Neural progenitor cell (in vitro differentiated cells): ENCODE measurements at regions not wholly inside any gene's neighbourhood (a gene's known extent, or its start where the extent isn't known, plus 50 kb on each side); places are given as distances from the start of the nearest gene placed in this dataset.

Experiments
- DNase-seq: peaks from one replicate; pipeline ENCODE4 v3.0.0-alpha.2; 2016; ENCODE audit warnings: low spot score
- H2AFZ ChIP-seq: fragments of 200-600 bp; sonication (generic); replicated peaks from 2 replicates; pipeline ENCODE4 v1.6.1; 2016; ENCODE audit warnings: antibody characterized with exemption
- H3F3A ChIP-seq: fragments of 200-600 bp; sonication (generic); 2 replicates; pipeline ENCODE4 v1.6.1; 2016; ENCODE audit warnings: antibody characterized with exemption, low read depth
- H3K27ac ChIP-seq: fragments of 200-600 bp; sonication (generic); 2 replicates; pipeline ENCODE4 v1.5.1; 2016; ENCODE audit warnings: mild to moderate bottlenecking
- H3K27me3 ChIP-seq: fragments of 200-600 bp; sonication (generic); 2 replicates; pipeline ENCODE4 v1.6.1; 2016; ENCODE audit warnings: mild to moderate bottlenecking, moderate library complexity
- H3K36me3 ChIP-seq: fragments of 200-600 bp; sonication (generic); 2 replicates; pipeline ENCODE4 v1.5.1; 2016
- H3K4me1 ChIP-seq: fragments of 200-600 bp; sonication (generic); 2 replicates; pipeline ENCODE4 v1.6.1; 2016; ENCODE audit warnings: mixed run types
- H3K4me2 ChIP-seq: fragments of 200-600 bp; sonication (generic); 2 replicates; pipeline ENCODE4 v1.6.1; 2016
- H3K4me3 ChIP-seq: fragments of 200-600 bp; sonication (generic); 2 replicates; pipeline ENCODE4 v1.5.1; 2016
- H3K79me2 ChIP-seq: fragments of 200-600 bp; sonication (generic); 2 replicates; pipeline ENCODE4 v1.6.1; 2016; ENCODE audit warnings: low read depth
- H3K9ac ChIP-seq: fragments of 200-600 bp; sonication (generic); 2 replicates; pipeline ENCODE4 v1.6.1; 2016
- H3K9me3 ChIP-seq: fragments of 200-600 bp; sonication (generic); 2 replicates; pipeline ENCODE4 v1.5.1; 2016; ENCODE audit warnings: low read depth
- H4K20me1 ChIP-seq: fragments of 200-600 bp; sonication (generic); 2 replicates; pipeline ENCODE4 v1.6.1; 2016; ENCODE audit warnings: low read depth
- H3K27ac Mint-ChIP-seq: 3 replicates; pipeline ENCODE4 v1.8.0; 2021; ENCODE audit warnings: mixed read lengths
- H3K27me3 Mint-ChIP-seq: 2 replicates; pipeline ENCODE4 v1.8.0; 2022; ENCODE audit warnings: low read depth, mild to moderate bottlenecking, inconsistent platforms, moderate library complexity, mixed read lengths; ENCODE audit not compliant: insufficient read depth
- H3K36me3 Mint-ChIP-seq: 3 replicates; pipeline ENCODE4 v1.8.0; 2021; ENCODE audit warnings: mixed read lengths
- H3K4me1 Mint-ChIP-seq: 3 replicates; pipeline ENCODE4 v1.8.0; 2021; ENCODE audit warnings: mixed read lengths
- H3K4me3 Mint-ChIP-seq: 3 replicates; pipeline ENCODE4 v1.8.0; 2021; ENCODE audit warnings: mild to moderate bottlenecking, moderate library complexity, mixed read lengths
- H3K9me3 Mint-ChIP-seq: 3 replicates; pipeline ENCODE4 v1.8.0; 2020; ENCODE audit warnings: mixed read lengths
- CTCF ChIP-seq: fragments of 200-600 bp; sonication (generic); IDR thresholded peaks from 2 replicates; pipeline ENCODE4 v1.5.1; 2017; ENCODE audit warnings: antibody characterized with exemption, mild to moderate bottlenecking
- EZH2 ChIP-seq: fragments of 200-600 bp; sonication (generic); IDR thresholded peaks from 2 replicates; pipeline ENCODE4 v1.6.1; 2017; ENCODE audit warnings: antibody characterized with exemption, mild to moderate bottlenecking, moderate library complexity
- EZH2phosphoT487 ChIP-seq: fragments of 200-600 bp; sonication (generic); IDR thresholded peaks from 2 replicates; pipeline ENCODE4 v1.6.1; 2017; ENCODE audit warnings: antibody characterized with exemption

DNA sequence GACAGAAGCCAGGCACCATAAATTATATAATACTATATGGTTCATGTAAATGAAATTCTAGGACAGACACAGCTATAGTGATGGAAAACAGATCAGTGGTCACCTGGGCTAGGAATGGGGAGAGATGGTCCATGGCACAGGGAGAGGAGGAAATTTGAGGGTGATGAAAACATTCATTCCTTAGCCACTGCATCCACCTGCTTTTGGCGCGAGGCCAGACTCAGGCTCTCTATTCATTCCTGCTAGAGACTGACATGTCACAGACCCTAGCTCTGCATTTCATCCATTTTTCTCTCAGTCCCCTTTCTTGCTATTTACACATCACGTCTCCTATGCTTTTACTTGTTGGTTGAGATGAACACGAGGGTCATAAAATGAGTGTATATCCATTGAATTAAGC lies 628.3 kb upstream of the SLC10A2 start:
- Histone ChIP-seq H3K4me1 (peaks cover 25% of the 10 kb centered on the region), H3K9me3 (no peaks in the 10 kb centered on the region), H3K4me2 (no peak overlapping the region), H3K79me2 (no peaks in the 10 kb centered on the region), H3K4me3 (no peak overlapping the region), H2AFZ (no peak overlapping the region), H3F3A (no peaks in the 10 kb centered on the region), H3K27me3 (no peaks in the 10 kb centered on the region), H3K36me3 (no peaks in the 10 kb centered on the region), H4K20me1 (no peaks in the 10 kb centered on the region), H3K27ac (no peak overlapping the region), H3K9ac (no peak overlapping the region)
- no peak overlapping the region for H3K4me3 Mint-ChIP-seq
- H3K36me3 Mint-ChIP-seq, result no peaks in the 10 kb centered on the region
- DNase-seq, result no peak
- H3K9me3 Mint-ChIP-seq, result no peaks in the 10 kb centered on the region
- H3K27me3 Mint-ChIP-seq, result peaks cover 2% of the 10 kb centered on the region
- no peak for TF ChIP-seq CTCF
- no peak for TF ChIP-seq EZH2
- no peak for TF ChIP-seq EZH2phosphoT487
- H3K27ac Mint-ChIP-seq, result no peak overlapping the region
- peaks cover 21% of the 10 kb centered on the region for H3K4me1 Mint-ChIP-seq

GRCh38 chr13:103694033-103694432 lies 627.8 kb upstream of the SLC10A2 start:
- no peak for DNase-seq

DNA sequence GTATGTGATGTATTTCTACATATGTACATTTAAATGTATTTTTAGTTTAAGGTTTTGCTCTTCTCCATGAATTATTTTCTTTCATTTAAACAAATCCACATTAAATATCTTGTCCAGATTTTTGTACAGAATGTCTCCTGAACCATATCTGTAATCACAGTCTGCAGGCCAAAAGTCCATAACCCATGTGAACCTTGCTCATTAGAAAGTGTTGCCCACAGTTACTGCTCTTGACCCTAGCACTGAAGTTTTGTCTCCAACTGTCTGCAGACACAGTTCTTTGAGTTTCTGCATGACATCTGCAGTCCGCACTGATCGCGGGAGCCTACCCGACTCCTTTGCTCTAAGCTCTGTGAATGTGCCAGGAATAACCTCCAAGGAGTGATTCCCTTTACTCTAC lies 626.2 kb upstream of the SLC10A2 start:
- Mint-ChIP-seq H3K4me3 (no peak overlapping the region), H3K4me1 (peaks cover 21% of the 10 kb centered on the region), H3K36me3 (no peaks in the 10 kb centered on the region), H3K27ac (no peak overlapping the region), H3K27me3 (peaks cover 7% of the 10 kb centered on the region), H3K9me3 (no peaks in the 10 kb centered on the region)
- peaks cover 25% of the 10 kb centered on the region for H3K4me1 ChIP-seq
- no peaks in the 10 kb centered on the region for H3K27me3 ChIP-seq
- no peak overlapping the region for H3K9ac ChIP-seq
- H3K9me3 ChIP-seq, result no peaks in the 10 kb centered on the region
- H3K4me2 ChIP-seq, result no peak overlapping the region
- H3F3A ChIP-seq, result no peaks in the 10 kb centered on the region
- TF ChIP-seq CTCF, result no peak
- no peak for TF ChIP-seq EZH2
- TF ChIP-seq EZH2phosphoT487, result no peak
- no peaks in the 10 kb centered on the region for H3K36me3 ChIP-seq
- DNase-seq, result no peak
- no peaks in the 10 kb centered on the region for H4K20me1 ChIP-seq
- H3K27ac ChIP-seq, result no peak overlapping the region
- H3K4me3 ChIP-seq, result no peak overlapping the region
- H3K79me2 ChIP-seq, result no peaks in the 10 kb centered on the region
- no peak overlapping the region for H2AFZ ChIP-seq

More at GRCh38 chr13:103694033-103694432, 627.8 kb upstream of the SLC10A2 start:
- Histone ChIP-seq H4K20me1 (no peaks in the 10 kb centered on the region), H3K9ac (no peak overlapping the region), H2AFZ (no peak overlapping the region), H3K9me3 (no peaks in the 10 kb centered on the region), H3K79me2 (no peaks in the 10 kb centered on the region), H3K4me2 (no peak overlapping the region), H3K27me3 (no peaks in the 10 kb centered on the region), H3K4me3 (no peak overlapping the region), H3K27ac (no peak overlapping the region), H3K36me3 (no peaks in the 10 kb centered on the region), H3K4me1 (peaks cover 25% of the 10 kb centered on the region), H3F3A (no peaks in the 10 kb centered on the region)
- Mint-ChIP-seq H3K36me3 (no peaks in the 10 kb centered on the region), H3K9me3 (no peaks in the 10 kb centered on the region), H3K4me3 (no peak overlapping the region), H3K27me3 (peaks cover 3% of the 10 kb centered on the region), H3K4me1 (peaks cover 21% of the 10 kb centered on the region), H3K27ac (no peak overlapping the region)
- TF ChIP-seq EZH2phosphoT487 (no peak), EZH2 (no peak), CTCF (no peak)

GRCh38 chr13:103676329-103676728 lies 610.1 kb upstream of the SLC10A2 start:
- DNase-seq, result no peak
- no peak for TF ChIP-seq EZH2
- TF ChIP-seq EZH2phosphoT487, result no peak
- TF ChIP-seq CTCF, result no peak
- Histone ChIP-seq H3K9me3 (no peaks in the 10 kb centered on the region), H2AFZ (no peak overlapping the region), H3K27ac (no peak overlapping the region), H3K9ac (no peak overlapping the region), H3K4me1 (no peaks in the 10 kb centered on the region), H3K27me3 (no peaks in the 10 kb centered on the region), H4K20me1 (no peaks in the 10 kb centered on the region), H3K4me2 (no peak overlapping the region), H3K79me2 (no peaks in the 10 kb centered on the region), H3F3A (no peaks in the 10 kb centered on the region), H3K36me3 (no peaks in the 10 kb centered on the region), H3K4me3 (no peak overlapping the region)
- no peaks in the 10 kb centered on the region for H3K9me3 Mint-ChIP-seq
- H3K27me3 Mint-ChIP-seq, result no peaks in the 10 kb centered on the region
- H3K27ac Mint-ChIP-seq, result no peak overlapping the region
- H3K36me3 Mint-ChIP-seq, result no peaks in the 10 kb centered on the region
- no peak overlapping the region for H3K4me3 Mint-ChIP-seq
- no peaks in the 10 kb centered on the region for H3K4me1 Mint-ChIP-seq
